Peyer's patch (tissue), 4 donors: ENCODE measurements at regions not wholly inside any gene's neighbourhood (a gene's known extent, or its start where the extent isn't known, plus 50 kb on each side); places are given as distances from the start of the nearest gene placed in this dataset.

Experiments
- DNase-seq, 3 donors: peaks; one replicate each; pipeline ENCODE4 v3.0.0-alpha.2; 2017 to 2019
- H3K27ac ChIP-seq, 4 donors: fragments of 200-600 bp; sonication (generic); one replicate each; pipeline ENCODE4 v1.5.1; 2016 to 2019
- H3K27me3 ChIP-seq, 2 donors: fragments of 200-600 bp; sonication (generic); one replicate each; pipeline ENCODE4 v1.5.1; 2019
- H3K36me3 ChIP-seq, 3 donors: fragments of 200-600 bp; sonication (generic); one replicate each; pipeline ENCODE4 v1.5.1; 2016 to 2019
- H3K4me1 ChIP-seq, 4 donors: fragments of 200-600 bp; sonication (generic); one replicate each; pipeline ENCODE4 v1.5.1; 2016 to 2019
- H3K4me3 ChIP-seq, 4 donors: fragments of 200-600 bp; sonication (generic); 1 replicate in 3 of 4; 2 replicates in 1 of 4; pipeline ENCODE4 v1.5.1; 2016 to 2019; ENCODE audit warnings: mild to moderate bottlenecking in 1 of 4
- H3K9me3 ChIP-seq, 4 donors: fragments of 200-600 bp; sonication (generic); one replicate each; pipeline ENCODE4 v1.5.1; 2016 to 2019; ENCODE audit warnings: mild to moderate bottlenecking in 1 of 4
- POLR2A ChIP-seq, 2 donors: fragments of 450-650 bp; IDR thresholded peaks; one replicate each; pipeline ENCODE4 v1.5.1; 2017; ENCODE audit warnings: antibody characterized with exemption in 2 of 2, mild to moderate bottlenecking in 2 of 2, moderate library complexity in 2 of 2
- TF ChIP-seq, protein P1 (sequence below), 6 experiments: fragments of 450-650 bp in 4 of 6; fragments of 200-600 bp in 2 of 6; sonication (generic) in 1 of 6; IDR thresholded peaks; one replicate each; pipeline ENCODE4 v1.5.1; 2017 to 2019; ENCODE audit warnings: antibody characterized with exemption in 6 of 6, mild to moderate bottlenecking in 3 of 6, moderate library complexity in 1 of 6

DNA sequence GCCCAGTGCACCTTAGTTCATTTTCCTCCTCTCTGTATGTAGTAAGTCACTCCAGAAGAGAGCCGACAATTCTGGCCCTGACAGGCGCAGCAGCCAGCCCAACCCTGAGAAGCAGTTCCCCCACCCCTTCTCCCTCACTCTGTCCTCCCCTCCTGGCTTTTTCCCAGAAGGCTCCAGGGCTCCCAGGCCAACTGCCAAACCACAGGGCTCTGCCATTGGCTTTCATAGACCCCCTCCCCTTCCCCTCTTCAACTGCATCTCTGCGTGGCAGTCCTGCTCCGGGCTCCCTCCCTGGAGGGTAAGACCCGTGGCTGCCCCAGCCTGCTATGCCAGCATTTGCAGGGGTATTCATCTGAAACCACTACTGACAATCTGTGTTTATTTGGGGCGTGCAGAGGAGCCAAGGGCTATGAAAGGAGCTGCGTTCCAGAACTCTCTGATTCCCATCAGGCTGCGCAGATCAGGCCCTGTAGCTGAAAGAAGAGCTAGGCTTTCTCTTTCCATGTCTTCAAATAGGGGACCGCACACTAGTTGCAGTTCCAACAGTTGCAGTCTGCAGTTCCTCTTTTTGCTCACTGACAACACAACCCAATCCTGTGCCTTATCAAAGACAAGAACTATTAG, 388.6 kb upstream of the TNP1 start:
- Histone ChIP-seq H3K4me3 (no peak overlapping the region), H3K9me3 (no peaks in the 10 kb centered on the region), H3K36me3 (no peaks in the 10 kb centered on the region), H3K4me1 (peaks cover 0 to 9% (median 0%) of the 10 kb centered on the region in 4 donors), H3K27me3 (no peaks in the 10 kb centered on the region), H3K27ac (peak overlapping the region in 3 of 4 donors; percentile 36 to 80 (median 42))
- no peak for DNase-seq
- no peak for TF ChIP-seq POLR2A (IDR thresholded peaks at IDR 0.05)
- TF ChIP-seq, protein P1, sequence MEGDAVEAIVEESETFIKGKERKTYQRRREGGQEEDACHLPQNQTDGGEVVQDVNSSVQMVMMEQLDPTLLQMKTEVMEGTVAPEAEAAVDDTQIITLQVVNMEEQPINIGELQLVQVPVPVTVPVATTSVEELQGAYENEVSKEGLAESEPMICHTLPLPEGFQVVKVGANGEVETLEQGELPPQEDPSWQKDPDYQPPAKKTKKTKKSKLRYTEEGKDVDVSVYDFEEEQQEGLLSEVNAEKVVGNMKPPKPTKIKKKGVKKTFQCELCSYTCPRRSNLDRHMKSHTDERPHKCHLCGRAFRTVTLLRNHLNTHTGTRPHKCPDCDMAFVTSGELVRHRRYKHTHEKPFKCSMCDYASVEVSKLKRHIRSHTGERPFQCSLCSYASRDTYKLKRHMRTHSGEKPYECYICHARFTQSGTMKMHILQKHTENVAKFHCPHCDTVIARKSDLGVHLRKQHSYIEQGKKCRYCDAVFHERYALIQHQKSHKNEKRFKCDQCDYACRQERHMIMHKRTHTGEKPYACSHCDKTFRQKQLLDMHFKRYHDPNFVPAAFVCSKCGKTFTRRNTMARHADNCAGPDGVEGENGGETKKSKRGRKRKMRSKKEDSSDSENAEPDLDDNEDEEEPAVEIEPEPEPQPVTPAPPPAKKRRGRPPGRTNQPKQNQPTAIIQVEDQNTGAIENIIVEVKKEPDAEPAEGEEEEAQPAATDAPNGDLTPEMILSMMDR (IDR thresholded peaks at IDR 0.05) = no peak

DNA sequence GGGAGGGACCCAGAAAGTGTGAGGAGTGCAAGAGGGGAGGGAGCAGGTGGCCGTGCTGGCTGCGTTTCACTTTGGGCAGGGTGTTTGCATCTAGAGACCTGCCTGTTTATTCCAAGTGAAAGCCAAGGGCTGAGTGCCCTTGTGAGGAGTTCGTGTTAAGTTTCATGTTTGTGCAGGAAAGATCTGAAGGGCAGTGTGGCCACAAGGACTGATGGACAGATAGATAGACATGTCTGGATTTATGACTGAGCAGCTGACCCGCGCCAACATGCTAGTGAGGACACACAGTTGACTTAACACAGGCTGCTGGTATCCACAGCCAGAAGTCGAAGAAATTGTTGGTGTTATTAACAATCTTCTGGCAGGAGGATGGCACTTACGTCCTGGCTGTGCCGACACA, 387.6 kb upstream of the TNP1 start:
- Histone ChIP-seq H3K27me3 (no peaks in the 10 kb centered on the region), H3K4me1 (peaks cover 0 to 9% (median 0%) of the 10 kb centered on the region in 4 donors), H3K9me3 (no peaks in the 10 kb centered on the region), H3K36me3 (no peaks in the 10 kb centered on the region), H3K27ac (peak overlapping the region; percentile 35 to 80 (median 39)), H3K4me3 (no peak overlapping the region)
- no peak for DNase-seq
- TF ChIP-seq POLR2A (IDR thresholded peaks at IDR 0.05) = no peak
- TF ChIP-seq, protein P1 (IDR thresholded peaks at IDR 0.05) = no peak

DNA sequence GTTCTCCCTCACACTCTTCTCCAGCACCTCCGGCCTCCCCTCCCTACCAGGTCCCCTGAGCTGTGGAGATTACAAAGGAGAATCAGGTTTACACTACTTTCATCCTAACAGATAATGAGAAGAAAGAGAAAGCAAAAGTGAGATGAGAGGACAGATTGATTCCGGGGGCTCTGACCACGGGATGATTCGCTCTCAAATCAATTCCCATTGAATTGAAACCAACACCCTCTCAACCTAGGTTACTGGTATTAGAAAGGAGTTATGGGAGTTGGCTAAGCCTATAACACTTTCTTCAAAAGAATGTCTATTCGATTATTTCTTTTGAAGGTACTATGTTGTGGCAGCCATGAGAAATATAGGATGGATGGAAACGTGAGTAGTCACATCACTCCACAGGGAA, 386.2 kb upstream of the TNP1 start:
- TF ChIP-seq, protein P1 (IDR thresholded peaks at IDR 0.05) = no peak
- no peak for TF ChIP-seq POLR2A (IDR thresholded peaks at IDR 0.05)
- no peak for DNase-seq
- H3K4me3 ChIP-seq = no peak overlapping the region
- H3K36me3 ChIP-seq = no peaks in the 10 kb centered on the region
- H3K27me3 ChIP-seq = no peaks in the 10 kb centered on the region
- no peaks in the 10 kb centered on the region for H3K9me3 ChIP-seq
- no peak overlapping the region for H3K27ac ChIP-seq
- peaks cover 0 to 9% (median 0%) of the 10 kb centered on the region in 4 donors for H3K4me1 ChIP-seq

DNA sequence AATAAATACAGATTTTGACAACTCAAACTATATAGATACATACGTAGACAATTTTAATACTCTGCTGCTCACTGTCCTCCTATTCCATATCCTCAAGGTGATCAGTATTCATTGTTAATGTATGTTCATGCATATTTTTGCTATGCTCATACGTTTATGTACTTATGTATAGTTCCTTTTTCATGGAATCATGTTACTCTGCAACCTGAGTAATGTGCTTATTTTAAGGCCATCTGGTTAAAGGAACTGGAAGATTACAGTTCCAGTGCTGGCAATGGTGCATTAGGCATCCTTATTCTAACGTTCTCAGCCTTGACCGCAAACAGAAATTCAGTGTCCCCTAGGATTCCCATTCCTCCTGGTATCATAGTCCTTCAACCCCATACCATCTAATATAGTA, 385.0 kb upstream of the TNP1 start:
- Histone ChIP-seq H3K9me3 (no peaks in the 10 kb centered on the region), H3K27me3 (no peaks in the 10 kb centered on the region), H3K4me3 (no peak overlapping the region), H3K4me1 (peaks cover 0 to 9% (median 0%) of the 10 kb centered on the region in 4 donors), H3K36me3 (no peaks in the 10 kb centered on the region), H3K27ac (no peak overlapping the region)
- no peak for DNase-seq
- TF ChIP-seq, protein P1 (IDR thresholded peaks at IDR 0.05) = no peak
- no peak for TF ChIP-seq POLR2A (IDR thresholded peaks at IDR 0.05)

DNA sequence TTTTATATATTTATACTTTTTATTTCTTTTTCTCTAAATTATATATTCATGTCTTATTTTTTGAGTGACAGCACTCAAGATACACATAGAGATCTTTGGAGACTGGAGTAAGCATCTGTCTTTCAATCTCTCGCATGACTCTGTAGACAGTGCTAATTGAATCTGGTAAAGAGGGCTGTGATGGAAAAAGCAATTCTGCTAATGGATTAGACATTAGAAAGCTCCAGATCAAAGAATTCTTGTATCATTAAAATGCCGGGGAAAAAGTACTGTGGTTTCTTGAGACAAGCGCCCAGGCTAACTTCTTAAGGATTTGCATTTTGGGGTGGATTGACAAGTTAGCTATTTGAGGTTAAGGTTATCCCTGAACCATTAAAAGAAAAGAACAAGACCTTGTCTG, 383.1 kb upstream of the TNP1 start:
- no peaks in the 10 kb centered on the region for H3K9me3 ChIP-seq
- no peak overlapping the region for H3K27ac ChIP-seq
- no peak overlapping the region for H3K4me3 ChIP-seq
- DNase-seq = no peak
- H3K36me3 ChIP-seq = no peaks in the 10 kb centered on the region
- no peaks in the 10 kb centered on the region for H3K27me3 ChIP-seq
- no peak for TF ChIP-seq POLR2A (IDR thresholded peaks at IDR 0.05)
- TF ChIP-seq, protein P1 (IDR thresholded peaks at IDR 0.05) = no peak
- H3K4me1 ChIP-seq = peaks cover 0 to 3% (median 0%) of the 10 kb centered on the region in 4 donors

DNA sequence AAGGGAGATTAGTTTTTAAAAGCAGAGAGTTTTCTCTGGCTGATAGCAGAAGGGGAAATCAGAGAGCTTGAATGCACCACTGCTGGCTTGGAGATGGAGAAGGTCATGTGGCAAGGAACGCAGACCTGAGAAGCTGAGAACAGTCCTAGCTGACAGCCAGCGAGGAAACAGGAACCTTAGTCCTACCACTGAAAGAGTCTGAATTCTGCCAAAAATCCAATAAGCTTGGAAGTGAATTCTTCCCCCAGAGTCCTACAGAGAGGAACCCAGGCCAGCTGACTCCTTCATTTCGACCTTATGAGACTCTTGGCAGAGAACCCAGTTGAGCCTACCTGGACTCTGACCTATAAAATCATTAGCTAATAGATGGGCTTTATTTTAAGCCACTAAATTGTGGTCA, 371.9 kb upstream of the TNP1 start:
- DNase-seq = no peak
- TF ChIP-seq, protein P1 (IDR thresholded peaks at IDR 0.05) = no peak
- no peak for TF ChIP-seq POLR2A (IDR thresholded peaks at IDR 0.05)
- Histone ChIP-seq H3K27me3 (no peaks in the 10 kb centered on the region), H3K36me3 (no peaks in the 10 kb centered on the region), H3K4me3 (no peak overlapping the region), H3K4me1 (no peaks in the 10 kb centered on the region), H3K9me3 (no peaks in the 10 kb centered on the region), H3K27ac (no peak overlapping the region)
